Brain microvascular endothelial cell (primary cell): ENCODE measurements at regions not wholly inside any gene's neighbourhood (a gene's known extent, or its start where the extent isn't known, plus 50 kb on each side); places are given as distances from the start of the nearest gene placed in this dataset.
"Not testable (repeated sequence)": the region's sequence is repeated elsewhere in the genome, so short reads cannot be mapped to it uniquely, and the experiment has no call there.

ENCODE experiments used
- DNase-seq: peaks from one replicate; pipeline ENCODE4 v3.0.0-alpha.2; 2020
- H3K27ac ChIP-seq: fragments of 250-450 bp; sonication (Bioruptor Pico); 2 replicates; pipeline ENCODE4 v1.5.1; 2020; ENCODE audit warnings: mild to moderate bottlenecking, moderate library complexity
- H3K27me3 ChIP-seq: fragments of 250-450 bp; sonication (Bioruptor Pico); replicated peaks from 2 replicates; pipeline ENCODE4 v1.5.1; 2020; ENCODE audit warnings: mild to moderate bottlenecking
- H3K36me3 ChIP-seq: fragments of 250-450 bp; sonication (Bioruptor Pico); replicated peaks from 2 replicates; pipeline ENCODE4 v1.5.1; 2020; ENCODE audit warnings: mild to moderate bottlenecking
- H3K4me3 ChIP-seq: 2 replicates; pipeline ENCODE4 v1.5.1; 2011; ENCODE audit warnings: low read depth, mild to moderate bottlenecking, control low read depth, low read length, moderate library complexity
- CTCF ChIP-seq: IDR thresholded peaks from 2 replicates; pipeline ENCODE4 v1.5.1; 2011; ENCODE audit warnings: low read depth, mild to moderate bottlenecking, moderate library complexity, low read length, control low read depth, inconsistent platforms; ENCODE audit errors: missing control alignments
- in situ Hi-C: cut with HindIII; loops from 2 replicates; pipeline ENCODE4 v1.10.0; 2017; ENCODE audit warnings: low sequenced_read_pairs, low pct_ligation_motif_present

DNA sequence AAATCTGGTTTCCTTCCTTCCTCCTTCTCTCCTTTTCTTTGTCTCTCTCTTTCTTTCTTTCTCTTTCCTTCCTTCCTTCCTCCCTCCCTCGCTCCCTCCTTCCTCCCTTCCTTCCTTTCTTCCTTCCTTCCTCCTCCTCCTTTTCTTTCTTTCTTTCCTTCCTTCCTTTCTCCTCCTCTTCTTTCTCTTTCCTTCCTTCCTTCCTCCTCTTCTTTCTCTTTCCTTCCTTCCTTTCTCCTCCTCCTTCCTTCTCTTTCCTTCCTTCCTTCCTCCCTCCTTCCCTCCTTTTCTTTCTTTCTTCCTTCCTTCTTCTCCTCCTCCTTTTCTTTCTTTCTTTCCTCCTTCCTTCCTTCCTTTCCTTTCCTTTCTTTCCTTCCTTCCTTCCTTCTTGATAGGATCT is 61.2 kb downstream of the VIP start:
- DNase-seq = no peak
- no peak for TF ChIP-seq CTCF
- H3K4me3 ChIP-seq = no peak overlapping the region
- in situ Hi-C loops = no loop called here
- H3K27me3 ChIP-seq = no peaks in the 10 kb centered on the region
- no peaks in the 10 kb centered on the region for H3K36me3 ChIP-seq
- no peak overlapping the region for H3K27ac ChIP-seq

- no peak for TF ChIP-seq CTCF
- no peaks in the 10 kb centered on the region for H3K36me3 ChIP-seq
- in situ Hi-C loops = no loop called here
- no peak overlapping the region for H3K4me3 ChIP-seq
- no peak overlapping the region for H3K27ac ChIP-seq
- DNase-seq = no peak
- no peaks in the 10 kb centered on the region for H3K27me3 ChIP-seq
These were observed 64.8 kb downstream of the VIP start for GRCh38 chr6:152815230-152815872.

DNA sequence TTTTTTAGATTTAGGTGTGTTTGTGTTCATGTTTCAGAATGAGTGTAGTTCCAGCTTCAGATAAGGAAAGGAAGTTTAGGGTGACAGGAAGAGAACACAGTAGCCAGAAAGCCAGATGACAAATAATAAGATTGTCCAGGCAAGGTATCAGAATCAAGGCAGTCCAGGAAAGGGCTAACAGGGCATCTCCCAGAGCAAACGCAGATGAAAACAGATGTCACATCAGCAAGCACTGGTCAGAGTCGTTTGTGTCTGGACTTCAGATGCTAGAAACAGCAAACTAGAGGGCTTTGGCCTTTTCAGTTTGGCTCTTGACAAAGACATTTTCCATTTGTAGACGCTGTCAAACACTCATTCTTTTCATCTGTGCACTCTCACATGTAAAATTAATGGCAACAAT is 65.5 kb downstream of the VIP start:
- no peak overlapping the region for H3K4me3 ChIP-seq
- no peaks in the 10 kb centered on the region for H3K27me3 ChIP-seq
- no peaks in the 10 kb centered on the region for H3K36me3 ChIP-seq
- H3K27ac ChIP-seq = no peak overlapping the region
- DNase-seq = no peak
- no peak for TF ChIP-seq CTCF
- in situ Hi-C loops = no loop called here

- Histone ChIP-seq H3K36me3 (no peaks in the 10 kb centered on the region), H3K27ac (no peak overlapping the region), H3K4me3 (no peak overlapping the region), H3K27me3 (no peaks in the 10 kb centered on the region)
- no peak for TF ChIP-seq CTCF
- in situ Hi-C loops = no loop called here
- DNase-seq = no peak
These were observed 70.9 kb downstream of the VIP start for GRCh38 chr6:152821525-152821924.

DNA sequence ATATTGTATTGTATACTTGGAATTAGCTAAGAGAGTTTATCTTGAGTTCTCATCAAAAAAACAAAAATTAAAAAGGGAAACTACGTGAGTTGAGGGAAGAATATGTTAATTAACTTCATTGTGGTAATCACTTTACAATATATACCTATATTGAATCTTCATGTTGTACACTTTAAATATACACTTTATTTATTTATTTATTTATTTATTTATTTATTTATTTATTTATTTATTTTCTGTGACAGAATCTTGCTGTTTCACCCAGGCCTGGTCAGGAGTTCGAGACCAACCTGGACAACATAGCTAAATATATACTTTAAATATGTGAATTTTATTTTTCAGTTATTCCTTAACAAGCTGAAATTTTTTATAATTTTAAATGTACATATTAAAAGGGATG is 74.1 kb downstream of the VIP start:
- in situ Hi-C loops = no loop called here
- no peak overlapping the region for H3K27ac ChIP-seq
- DNase-seq = no peak
- no peaks in the 10 kb centered on the region for H3K36me3 ChIP-seq
- no peaks in the 10 kb centered on the region for H3K27me3 ChIP-seq
- TF ChIP-seq CTCF = no peak
- no peak overlapping the region for H3K4me3 ChIP-seq

DNA sequence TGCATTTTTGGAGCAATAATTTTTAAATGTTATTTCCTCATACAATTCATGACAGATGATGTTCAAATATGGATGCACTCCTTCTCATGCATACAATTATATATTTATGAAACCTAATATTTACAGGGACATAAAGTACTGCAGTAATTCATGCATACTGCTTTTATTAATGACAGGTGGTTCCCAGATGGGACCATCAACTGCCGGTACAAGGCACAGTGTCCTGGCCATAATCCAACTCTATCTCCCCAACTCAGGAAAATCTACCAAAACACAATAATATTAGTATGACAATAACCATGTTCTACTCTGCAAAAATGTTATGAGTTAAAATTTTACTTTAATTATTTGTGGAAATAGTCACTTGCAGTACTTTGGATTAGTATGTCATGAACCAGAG is 77.8 kb downstream of the VIP start:
- in situ Hi-C loops = no loop called here
- H3K4me3 ChIP-seq = no peak overlapping the region
- TF ChIP-seq CTCF = no peak
- no peaks in the 10 kb centered on the region for H3K27me3 ChIP-seq
- DNase-seq = no peak
- no peak overlapping the region for H3K27ac ChIP-seq
- no peaks in the 10 kb centered on the region for H3K36me3 ChIP-seq

- H3K27me3 ChIP-seq, DNase-seq, H3K27ac ChIP-seq, H3K4me3 ChIP-seq, in situ Hi-C loops, H3K36me3 ChIP-seq: not testable (repeated sequence)
These were observed 83.8 kb downstream of the VIP start for GRCh38 chr6:152834366-152834765.
